ENCODE measurements at regions not wholly inside any gene's neighbourhood (a gene's known extent, or its start where the extent isn't known, plus 50 kb on each side); places are given as distances from the start of the nearest gene placed in this dataset.

DNA sequence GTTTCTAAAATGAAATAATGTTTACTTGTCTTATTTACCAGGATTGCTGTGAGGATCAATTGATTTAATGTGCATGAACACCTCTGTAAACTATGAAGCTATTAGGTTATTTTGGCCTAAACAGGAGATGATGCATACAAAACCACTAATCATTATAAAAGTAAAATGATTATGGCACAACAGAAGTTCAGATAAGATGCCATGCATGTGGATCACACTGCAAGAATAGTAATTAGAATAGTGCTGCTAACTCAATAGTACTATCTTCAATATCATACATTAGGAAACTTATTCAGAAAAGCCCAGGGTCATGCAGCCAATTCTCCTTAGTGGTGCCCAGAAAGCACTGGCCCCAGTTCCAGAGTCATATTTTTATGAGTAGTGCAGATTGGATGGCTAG is 66.9 kb downstream of the TMEM100 start:
- TF ChIP-seq, protein P1, sequence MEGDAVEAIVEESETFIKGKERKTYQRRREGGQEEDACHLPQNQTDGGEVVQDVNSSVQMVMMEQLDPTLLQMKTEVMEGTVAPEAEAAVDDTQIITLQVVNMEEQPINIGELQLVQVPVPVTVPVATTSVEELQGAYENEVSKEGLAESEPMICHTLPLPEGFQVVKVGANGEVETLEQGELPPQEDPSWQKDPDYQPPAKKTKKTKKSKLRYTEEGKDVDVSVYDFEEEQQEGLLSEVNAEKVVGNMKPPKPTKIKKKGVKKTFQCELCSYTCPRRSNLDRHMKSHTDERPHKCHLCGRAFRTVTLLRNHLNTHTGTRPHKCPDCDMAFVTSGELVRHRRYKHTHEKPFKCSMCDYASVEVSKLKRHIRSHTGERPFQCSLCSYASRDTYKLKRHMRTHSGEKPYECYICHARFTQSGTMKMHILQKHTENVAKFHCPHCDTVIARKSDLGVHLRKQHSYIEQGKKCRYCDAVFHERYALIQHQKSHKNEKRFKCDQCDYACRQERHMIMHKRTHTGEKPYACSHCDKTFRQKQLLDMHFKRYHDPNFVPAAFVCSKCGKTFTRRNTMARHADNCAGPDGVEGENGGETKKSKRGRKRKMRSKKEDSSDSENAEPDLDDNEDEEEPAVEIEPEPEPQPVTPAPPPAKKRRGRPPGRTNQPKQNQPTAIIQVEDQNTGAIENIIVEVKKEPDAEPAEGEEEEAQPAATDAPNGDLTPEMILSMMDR (IDR thresholded peaks at IDR 0.05): no peak
- no peak for TF ChIP-seq POLR2A (IDR thresholded peaks at IDR 0.05)
